ENCODE measurements at regions not wholly inside any gene's neighbourhood (a gene's known extent, or its start where the extent isn't known, plus 50 kb on each side); places are given as distances from the start of the nearest gene placed in this dataset.

- Histone ChIP-seq H2BK20ac (ENCODE audit: low read length) (no peak overlapping the region), H2BK12ac (ENCODE audit: low read depth, low read length) (no peak overlapping the region), H3K4me2 (ENCODE audit: insufficient read depth in 1 of 2, low read depth in 2 of 2, low read length in 2 of 2) (no peak overlapping the region), H3K18ac (ENCODE audit: extremely low read depth, low read length) (no peak overlapping the region), H3K79me2 (ENCODE audit: control insufficient read depth in 1 of 2, insufficient read depth in 2 of 2, low read length in 2 of 2) (no peaks in the 10 kb centered on the region), H3K79me1 (ENCODE audit: low read depth, low read length) (no peaks in the 10 kb centered on the region), H3K9me3 (ENCODE audit: insufficient read depth in 2 of 2, low read depth in 1 of 2, low read length in 1 of 2) (no peaks in the 10 kb centered on the region), H4K20me1 (replicated peaks in 1 of 2; ENCODE audit: control insufficient read depth in 1 of 2, insufficient read depth in 2 of 2, low read length in 2 of 2) (no peaks in the 10 kb centered on the region), H4K91ac (replicated peaks; ENCODE audit: insufficient read length, low read length) (no peak overlapping the region), H4K8ac (ENCODE audit: extremely low read depth, insufficient read depth, low read length) (no peak overlapping the region), H2BK15ac (ENCODE audit: low read length) (no peak overlapping the region), H3K9ac (replicated peaks in 1 of 4; ENCODE audit: extremely low read depth in 1 of 4, low read depth in 3 of 4, low read length in 3 of 4) (no peak overlapping the region), H3K23me2 (ENCODE audit: low read depth, low read length) (no peaks in the 10 kb centered on the region), H2BK120ac (replicated peaks; ENCODE audit: low read depth, low read length) (no peak overlapping the region), H3K27ac (ENCODE audit: low read depth, low read length) (no peak overlapping the region), H2AK5ac (ENCODE audit: low read depth, low read length) (no peak overlapping the region), H2BK5ac (ENCODE audit: low read depth, low read length) (no peak overlapping the region), H3K23ac (ENCODE audit: insufficient read length) (no peak overlapping the region), H3K27me3 (replicated peaks in 1 of 4; ENCODE audit: control insufficient read depth in 3 of 4, extremely low read depth in 1 of 4, insufficient read depth in 3 of 4, low read length in 3 of 4) (no peaks in the 10 kb centered on the region), H3K56ac (replicated peaks; ENCODE audit: insufficient read length, low read depth, low read length) (no peak overlapping the region), H3K14ac (ENCODE audit: insufficient read length) (no peak overlapping the region), H3K36me3 (ENCODE audit: control insufficient read depth in 2 of 4, insufficient read depth in 4 of 4, low read length in 3 of 4) (no peaks in the 10 kb centered on the region), H2AFZ (ENCODE audit: low read length) (no peak overlapping the region), H3K4me3 (ENCODE audit: extremely low read depth in 1 of 4, insufficient read depth in 2 of 4, low read depth in 3 of 4, low read length in 4 of 4) (no peak overlapping the region), H3K4ac (replicated peaks; ENCODE audit: insufficient read length, low read depth, low read length) (no peak overlapping the region), H3K4me1 (replicated peaks in 1 of 4; ENCODE audit: control insufficient read depth in 3 of 4, insufficient read depth in 4 of 4, low read length in 3 of 4) (no peaks in the 10 kb centered on the region), H4K5ac (ENCODE audit: insufficient read length, low read depth, low read length) (no peak overlapping the region)
- CTCF ChIA-PET (ENCODE audit: partially characterized antibody), result no interaction called here
- WGBS, 2 experiments (ENCODE audit: extremely low coverage in 1 of 2, insufficient coverage in 1 of 2, insufficient read length in 1 of 2, insufficient replicate concordance in 2 of 2, low coverage in 1 of 2, low lambda C conversion rate in 2 of 2, missing lambda C conversion rate in 1 of 2), result 90% methylated on average over 4 of the region's 4 CpGs; no CpG with 5 or more reads in 1 of the 2 experiments
- no peak for DNase-seq (ENCODE audit: low read depth in 1 of 2, low spot score in 2 of 2)
- no peak for FAIRE-seq
- POLR2A ChIA-PET (ENCODE audit: partially characterized antibody), result no interaction called here
- TF ChIP-seq RAD21 (IDR thresholded peaks at IDR 0.05 in 1 of 2, conservative IDR thresholded peaks at IDR 0.05 in 1 of 2; ENCODE audit: low read depth in 2 of 2, low read length in 2 of 2), result no peak
- TF ChIP-seq KDM5A (IDR thresholded peaks at IDR 0.05; ENCODE audit: low read length), result no peak
- TF ChIP-seq EZH2 (IDR thresholded peaks at IDR 0.05; ENCODE audit: low read depth, low read length, severe bottlenecking), result no peak
- TF ChIP-seq USF2 (IDR thresholded peaks at IDR 0.05; ENCODE audit: low read length), result no peak
- TF ChIP-seq SUZ12 (IDR thresholded peaks at IDR 0.05; ENCODE audit: low read length), result no peak
- no peak for TF ChIP-seq SP2 (IDR thresholded peaks at IDR 0.05; ENCODE audit: low read length)
- no peak for TF ChIP-seq SAP30 (IDR thresholded peaks at IDR 0.05; ENCODE audit: insufficient read depth, insufficient replicate concordance, low read length)
- TF ChIP-seq CEBPB (IDR thresholded peaks at IDR 0.05; ENCODE audit: low read depth, low read length), result no peak
- TF ChIP-seq SIRT6 (IDR thresholded peaks at IDR 0.05; ENCODE audit: low read length), result no peak
- no peak for TF ChIP-seq CREB1 (IDR thresholded peaks at IDR 0.05)
- TF ChIP-seq KDM1A (IDR thresholded peaks at IDR 0.05; ENCODE audit: borderline replicate concordance, low read length), result no peak
- no peak for TF ChIP-seq SIN3A (conservative IDR thresholded peaks at IDR 0.05 in 1 of 2, IDR thresholded peaks at IDR 0.05 in 1 of 2; ENCODE audit: low read depth in 1 of 2, low read length in 2 of 2)
- no peak for TF ChIP-seq POLR2A (IDR thresholded peaks at IDR 0.05; ENCODE audit: control extremely low read depth in 1 of 2, low read depth in 2 of 2, low read length in 2 of 2)
- no peak for TF ChIP-seq ASH2L (IDR thresholded peaks at IDR 0.05; ENCODE audit: low read length)
- TF ChIP-seq JUN (IDR thresholded peaks at IDR 0.05; ENCODE audit: low read depth, low read length), result no peak
Measured at GRCh38 chr18:30917651-30918050, 124.9 kb downstream of the DSC3 start.
